ENCODE measurements at regions not wholly inside any gene's neighbourhood (a gene's known extent, or its start where the extent isn't known, plus 50 kb on each side); places are given as distances from the start of the nearest gene placed in this dataset.

DNA sequence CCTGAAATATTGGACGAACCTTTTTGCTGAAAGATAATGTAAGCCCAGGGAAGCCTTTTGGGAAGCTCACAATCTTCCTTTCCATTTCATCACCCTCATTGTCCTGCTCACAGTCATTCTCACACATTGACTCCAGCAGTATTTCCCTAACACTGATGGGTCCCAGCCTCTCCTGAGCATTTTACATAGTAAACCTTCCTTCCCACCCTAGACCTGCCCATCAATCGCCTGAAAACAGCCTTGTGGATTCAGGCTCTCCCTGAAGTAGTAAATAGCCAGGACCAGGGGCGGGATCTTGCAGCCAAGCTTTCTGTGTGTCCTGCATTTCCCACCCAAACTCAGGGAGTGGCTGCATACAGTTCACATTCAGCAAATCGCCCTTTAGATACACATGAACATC, 149.9 kb downstream of the CYRIA start:
- H3K36me3 ChIP-seq (replicated peaks in 1 of 2; ENCODE audit: control extremely low read depth in 1 of 2, control insufficient read depth in 1 of 2, extremely low read depth in 1 of 2, insufficient read depth in 2 of 2, low read length in 1 of 2) = no peaks in the 10 kb centered on the region
- ATAC-seq (ENCODE audit: low read depth) = no peak
- POLR2A ChIA-PET = no interaction called here
- H3K27ac ChIP-seq (ENCODE audit: low read length in 2 of 2) = no peak overlapping the region
- H3K4me3 ChIP-seq (ENCODE audit: control extremely low read depth in 1 of 5, extremely low read depth in 1 of 5, insufficient read depth in 1 of 5, low read depth in 2 of 5, low read length in 4 of 5) = no peak overlapping the region
- H3K9me3 ChIP-seq (ENCODE audit: control extremely low read depth in 1 of 3, control insufficient read depth in 2 of 3, insufficient read depth in 1 of 3, low read length in 2 of 3) = peaks cover 0 to 3% (median 0%) of the 10 kb centered on the region in 3 donors
- H3K79me2 ChIP-seq (ENCODE audit: control insufficient read depth, insufficient read depth, low read length) = no peaks in the 10 kb centered on the region
- intact Hi-C loops (cut with micrococcal nuclease) = no loop called here
- WGBS (ENCODE audit: insufficient coverage) = 81% methylated on average over 3 of the region's 4 CpGs
- H2AFZ ChIP-seq (ENCODE audit: insufficient read depth, low read depth, low read length, poor library complexity, severe bottlenecking) = no peak overlapping the region
- no peak for TF ChIP-seq EZH2 (IDR thresholded peaks at IDR 0.05; ENCODE audit: borderline replicate concordance, insufficient read depth, low read depth, low read length, poor library complexity, severe bottlenecking)
- TF ChIP-seq, protein P1, sequence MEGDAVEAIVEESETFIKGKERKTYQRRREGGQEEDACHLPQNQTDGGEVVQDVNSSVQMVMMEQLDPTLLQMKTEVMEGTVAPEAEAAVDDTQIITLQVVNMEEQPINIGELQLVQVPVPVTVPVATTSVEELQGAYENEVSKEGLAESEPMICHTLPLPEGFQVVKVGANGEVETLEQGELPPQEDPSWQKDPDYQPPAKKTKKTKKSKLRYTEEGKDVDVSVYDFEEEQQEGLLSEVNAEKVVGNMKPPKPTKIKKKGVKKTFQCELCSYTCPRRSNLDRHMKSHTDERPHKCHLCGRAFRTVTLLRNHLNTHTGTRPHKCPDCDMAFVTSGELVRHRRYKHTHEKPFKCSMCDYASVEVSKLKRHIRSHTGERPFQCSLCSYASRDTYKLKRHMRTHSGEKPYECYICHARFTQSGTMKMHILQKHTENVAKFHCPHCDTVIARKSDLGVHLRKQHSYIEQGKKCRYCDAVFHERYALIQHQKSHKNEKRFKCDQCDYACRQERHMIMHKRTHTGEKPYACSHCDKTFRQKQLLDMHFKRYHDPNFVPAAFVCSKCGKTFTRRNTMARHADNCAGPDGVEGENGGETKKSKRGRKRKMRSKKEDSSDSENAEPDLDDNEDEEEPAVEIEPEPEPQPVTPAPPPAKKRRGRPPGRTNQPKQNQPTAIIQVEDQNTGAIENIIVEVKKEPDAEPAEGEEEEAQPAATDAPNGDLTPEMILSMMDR (IDR thresholded peaks at IDR 0.05) = no peak
- DNase-seq = no peak
- no peak overlapping the region for H3K4me2 ChIP-seq (replicated peaks; ENCODE audit: low read depth, low read length, poor library complexity, severe bottlenecking)
- peaks cover 58% of the 10 kb centered on the region for H3K27me3 Mint-ChIP-seq
- H3K4me3 Mint-ChIP-seq = no peak overlapping the region
- H3K4me1 Mint-ChIP-seq = no peaks in the 10 kb centered on the region
- H3K4me1 ChIP-seq (ENCODE audit: control insufficient read depth in 2 of 2, insufficient read depth in 2 of 2, low read length in 2 of 2) = no peaks in the 10 kb centered on the region
- H3K27ac Mint-ChIP-seq = no peak overlapping the region
- H3K27me3 ChIP-seq (replicated peaks in 1 of 4; ENCODE audit: control extremely low read depth in 1 of 4, control insufficient read depth in 3 of 4, insufficient read depth in 4 of 4, low read length in 3 of 4) = peaks cover 0 to 18% (median 1%) of the 10 kb centered on the region in 4 experiments
- no peaks in the 10 kb centered on the region for H3K9me3 Mint-ChIP-seq (ENCODE audit: insufficient read depth)
- H3K9ac ChIP-seq (ENCODE audit: low read length) = no peak overlapping the region
- CTCF ChIA-PET = no interaction called here
- H4K20me1 ChIP-seq (ENCODE audit: control insufficient read depth, insufficient read depth, low read length, poor library complexity, severe bottlenecking) = no peaks in the 10 kb centered on the region

DNA sequence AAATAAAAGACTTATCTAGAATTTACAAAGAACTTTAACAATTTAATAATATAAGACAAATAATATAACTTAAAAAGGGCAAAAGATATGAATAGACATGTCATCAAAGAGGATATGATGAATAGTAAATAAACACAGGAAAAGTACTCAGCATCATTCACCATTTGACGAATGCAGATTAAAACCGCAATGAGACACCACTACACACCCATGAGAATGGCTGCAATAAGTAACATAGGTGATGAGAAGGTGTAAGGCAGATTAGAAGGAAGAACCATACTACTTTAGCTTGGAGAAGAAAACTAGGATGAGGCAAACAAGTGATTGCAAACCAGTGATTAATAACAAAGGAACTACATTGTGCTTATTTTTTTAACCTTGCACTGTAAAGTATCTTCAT, 152.0 kb downstream of the CYRIA start:
- no peak overlapping the region for H2AFZ ChIP-seq (ENCODE audit: insufficient read depth, low read depth, low read length, poor library complexity, severe bottlenecking)
- H3K4me3 ChIP-seq (ENCODE audit: control extremely low read depth in 1 of 5, extremely low read depth in 1 of 5, insufficient read depth in 1 of 5, low read depth in 2 of 5, low read length in 4 of 5) = no peak overlapping the region
- H3K9ac ChIP-seq (ENCODE audit: low read length) = no peak overlapping the region
- Mint-ChIP-seq H3K4me3 (no peak overlapping the region), H3K27ac (no peak overlapping the region), H3K4me1 (peaks cover 1% of the 10 kb centered on the region), H3K9me3 (ENCODE audit: insufficient read depth) (no peaks in the 10 kb centered on the region), H3K27me3 (peaks cover 70% of the 10 kb centered on the region)
- TF ChIP-seq, protein P1 (IDR thresholded peaks at IDR 0.05) = no peak
- TF ChIP-seq EZH2 (IDR thresholded peaks at IDR 0.05; ENCODE audit: borderline replicate concordance, insufficient read depth, low read depth, low read length, poor library complexity, severe bottlenecking) = no peak
- peaks cover 0 to 4% (median 0%) of the 10 kb centered on the region in 3 donors for H3K9me3 ChIP-seq (ENCODE audit: control extremely low read depth in 1 of 3, control insufficient read depth in 2 of 3, insufficient read depth in 1 of 3, low read length in 2 of 3)
- H3K36me3 ChIP-seq (replicated peaks in 1 of 2; ENCODE audit: control extremely low read depth in 1 of 2, control insufficient read depth in 1 of 2, extremely low read depth in 1 of 2, insufficient read depth in 2 of 2, low read length in 1 of 2) = no peaks in the 10 kb centered on the region
- H3K79me2 ChIP-seq (ENCODE audit: control insufficient read depth, insufficient read depth, low read length) = no peaks in the 10 kb centered on the region
- no peak overlapping the region for H3K4me2 ChIP-seq (replicated peaks; ENCODE audit: low read depth, low read length, poor library complexity, severe bottlenecking)
- CTCF ChIA-PET = no interaction called here
- intact Hi-C loops (cut with micrococcal nuclease) = no loop called here
- no CpG with 5 or more reads among the region's 2 CpGs for WGBS (ENCODE audit: insufficient coverage)
- peaks cover 0 to 32% (median 7%) of the 10 kb centered on the region in 4 experiments for H3K27me3 ChIP-seq (replicated peaks in 1 of 4; ENCODE audit: control extremely low read depth in 1 of 4, control insufficient read depth in 3 of 4, insufficient read depth in 4 of 4, low read length in 3 of 4)
- ATAC-seq (ENCODE audit: low read depth) = no peak
- POLR2A ChIA-PET = no interaction called here
- no peak for DNase-seq
- no peak overlapping the region for H3K27ac ChIP-seq (ENCODE audit: low read length in 2 of 2)
- H4K20me1 ChIP-seq (ENCODE audit: control insufficient read depth, insufficient read depth, low read length, poor library complexity, severe bottlenecking) = no peaks in the 10 kb centered on the region
- H3K4me1 ChIP-seq (ENCODE audit: control insufficient read depth in 2 of 2, insufficient read depth in 2 of 2, low read length in 2 of 2) = no peaks in the 10 kb centered on the region

Data from B cell (primary cell).